DMS79 (cell line): ENCODE measurements at regions not wholly inside any gene's neighbourhood (a gene's known extent, or its start where the extent isn't known, plus 50 kb on each side); places are given as distances from the start of the nearest gene placed in this dataset.
"Not testable (repeated sequence)": the region's sequence is repeated elsewhere in the genome, so short reads cannot be mapped to it uniquely, and the experiment has no call there.

Source experiments
- DNase-seq: peaks from one replicate; lab custom pipeline; 2025; lab: John Stamatoyannopoulos, UW

GRCh38 chr3:95162794-95163193 is 1099.9 kb downstream of the NSUN3 start:
- no peak for DNase-seq

- no peak for DNase-seq
These were observed 1104.9 kb downstream of the NSUN3 start for GRCh38 chr3:95167748-95168147.

GRCh38 chr3:95168526-95168925 is 1105.7 kb downstream of the NSUN3 start:
- DNase-seq, result no peak

GRCh38 chr3:95172164-95172943 is 1109.5 kb downstream of the NSUN3 start:
- no peak for DNase-seq

- no peak for DNase-seq
These were observed 1114.2 kb downstream of the NSUN3 start for GRCh38 chr3:95177096-95177495.

- DNase-seq, result no peak
These were observed 1121.2 kb downstream of the NSUN3 start for GRCh38 chr3:95184038-95184437.

- DNase-seq, result no peak
These were observed 1126.5 kb downstream of the NSUN3 start for GRCh38 chr3:95189348-95189747.

- no peak for DNase-seq
These were observed 1134.8 kb downstream of the NSUN3 start for GRCh38 chr3:95197661-95198060.

GRCh38 chr3:95200384-95200783 is 1137.5 kb downstream of the NSUN3 start:
- no peak for DNase-seq

GRCh38 chr3:95210878-95211277 is 1148.0 kb downstream of the NSUN3 start:
- no peak for DNase-seq

- DNase-seq, result no peak
These were observed 1149.3 kb downstream of the NSUN3 start for GRCh38 chr3:95212117-95212516.

GRCh38 chr3:95215437-95215957 is 1152.6 kb downstream of the NSUN3 start:
- no peak for DNase-seq

- no peak for DNase-seq
These were observed 1154.8 kb downstream of the NSUN3 start for GRCh38 chr3:95217661-95218060.

GRCh38 chr3:95218484-95218883 is 1155.6 kb downstream of the NSUN3 start:
- no peak for DNase-seq

GRCh38 chr3:95226437-95226836 is 1163.6 kb downstream of the NSUN3 start:
- DNase-seq, result no peak

- no peak for DNase-seq
These were observed 1164.2 kb downstream of the NSUN3 start for GRCh38 chr3:95227092-95227491.

- DNase-seq, result no peak
These were observed 1165.6 kb downstream of the NSUN3 start for GRCh38 chr3:95228416-95228815.

- no peak for DNase-seq
These were observed 1173.1 kb downstream of the NSUN3 start for GRCh38 chr3:95235916-95236315.

GRCh38 chr3:95237783-95238182 is 1174.9 kb downstream of the NSUN3 start:
- no peak for DNase-seq

- DNase-seq, result no peak
These were observed 1177.5 kb downstream of the NSUN3 start for GRCh38 chr3:95240395-95240794.

GRCh38 chr3:95241256-95241655 is 1178.4 kb downstream of the NSUN3 start:
- DNase-seq, result not testable (repeated sequence)

GRCh38 chr3:95246413-95246812 is 1183.6 kb downstream of the NSUN3 start:
- no peak for DNase-seq

- DNase-seq, result no peak
These were observed 1191.2 kb downstream of the NSUN3 start for GRCh38 chr3:95254061-95254460.

GRCh38 chr3:95254758-95255157 is 1191.9 kb downstream of the NSUN3 start:
- no peak for DNase-seq
